ENCODE measurements at regions not wholly inside any gene's neighbourhood (a gene's known extent, or its start where the extent isn't known, plus 50 kb on each side); places are given as distances from the start of the nearest gene placed in this dataset.
A peak's percentile ranks its signal among the peaks of the same experiment; 100 is the strongest.
"Not testable (repeated sequence)": the region's sequence is repeated elsewhere in the genome, so short reads cannot be mapped to it uniquely, and the experiment has no call there.

DNA sequence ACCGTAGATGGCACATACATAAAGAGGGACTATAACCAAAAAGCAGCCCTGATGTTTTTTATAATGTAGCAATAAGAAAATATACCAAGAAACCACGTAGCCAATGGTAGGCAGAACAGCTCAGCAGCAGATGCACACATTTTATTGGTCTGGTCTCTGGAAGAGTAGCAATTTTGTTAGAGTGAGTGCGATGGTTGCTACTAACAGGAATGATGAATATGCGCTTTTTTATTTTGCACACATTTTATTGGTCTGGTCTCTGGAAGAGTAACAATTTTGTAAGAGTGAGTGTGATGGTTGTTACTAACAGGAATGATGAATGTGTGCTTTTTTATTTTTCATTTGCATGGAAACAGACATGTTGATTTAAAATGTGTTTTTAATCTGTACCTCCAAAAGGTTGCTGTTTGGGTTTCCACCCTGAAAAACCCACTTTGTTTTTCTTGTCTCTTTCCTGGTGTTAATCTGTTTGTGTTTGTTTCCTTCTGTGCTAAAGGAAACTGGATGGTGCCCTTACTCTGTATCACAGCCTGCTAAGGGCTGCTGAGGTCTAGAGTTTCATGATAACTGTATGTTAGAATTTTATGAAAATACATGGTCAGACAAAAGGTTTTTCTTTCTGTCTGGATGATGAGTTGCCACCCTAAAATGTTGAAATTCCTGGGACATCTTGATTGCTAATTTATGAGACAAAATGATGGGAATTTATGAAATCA is 221.1 kb downstream of the ZNF37A start:
- H3K4me3 ChIP-seq (ENCODE audit: low read depth, low read length); in situ Hi-C loops (cut with HindIII; ENCODE audit: low sequenced_read_pairs); DNase-seq (ENCODE audit: low read depth): not testable (repeated sequence)

DNA sequence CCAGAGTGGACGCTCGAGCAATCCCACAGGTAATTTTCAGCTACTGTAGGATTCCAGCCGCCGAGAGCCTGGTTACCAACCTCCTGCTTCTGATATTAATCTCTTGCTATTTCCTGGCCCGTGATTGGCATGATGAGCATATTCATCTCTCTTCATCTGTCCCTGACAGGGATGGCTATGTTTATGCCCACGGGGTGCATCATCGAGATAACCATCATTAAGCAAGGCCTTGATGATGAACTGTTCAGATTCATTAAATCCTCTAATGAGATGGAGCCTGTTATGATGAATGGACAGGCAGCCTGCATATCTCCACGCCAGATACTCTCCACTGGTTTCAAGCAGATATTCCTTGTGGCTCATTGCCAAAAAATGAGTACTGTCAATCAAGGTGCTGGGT is 227.3 kb downstream of the ZNF37A start:
- DNase-seq (ENCODE audit: low read depth); H3K4me3 ChIP-seq (ENCODE audit: low read depth, low read length); in situ Hi-C loops (cut with HindIII; ENCODE audit: low sequenced_read_pairs): not testable (repeated sequence)

DNA sequence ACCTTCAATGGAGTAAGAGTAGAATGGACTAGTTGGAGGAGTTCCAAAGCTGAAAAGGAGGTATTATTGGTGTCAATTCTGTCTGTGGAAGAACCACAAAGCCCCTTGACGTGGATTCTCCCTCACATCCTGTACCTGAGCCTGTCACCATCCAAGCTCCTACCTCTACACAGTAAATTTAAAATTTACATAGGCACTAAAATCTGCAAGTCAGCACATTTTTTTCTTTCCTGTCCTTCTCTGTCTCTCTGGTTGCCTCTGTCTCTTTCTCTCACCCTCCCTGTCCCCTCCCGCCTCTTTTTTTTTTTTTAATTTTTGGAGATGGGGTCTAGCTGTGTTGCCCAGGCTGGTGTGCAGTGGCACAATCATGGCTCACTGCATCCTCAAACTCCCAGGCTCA is 236.2 kb downstream of the ZNF37A start:
- H3K4me3 ChIP-seq (ENCODE audit: low read depth, low read length); in situ Hi-C loops (cut with HindIII; ENCODE audit: low sequenced_read_pairs); DNase-seq (ENCODE audit: low read depth): not testable (repeated sequence)

DNA sequence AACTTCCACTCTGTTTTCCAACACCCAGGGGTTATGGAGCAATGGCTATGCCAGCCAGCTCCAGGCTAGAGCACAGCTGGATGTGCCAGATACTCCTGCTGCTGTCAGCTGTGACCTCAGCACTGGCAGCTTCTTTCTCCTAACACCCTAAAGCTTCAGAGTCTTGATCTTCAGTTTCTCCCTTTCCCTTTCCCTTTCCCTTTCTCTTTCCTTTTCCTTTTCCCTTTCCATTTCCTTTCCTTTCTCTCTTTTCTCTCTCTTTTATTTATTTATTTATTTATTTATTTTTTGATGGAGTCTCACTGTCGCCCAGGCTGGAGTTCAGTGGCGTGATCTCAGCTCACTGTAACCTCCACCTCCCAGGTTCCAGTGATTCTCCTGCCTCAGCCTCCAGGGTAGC is 237.0 kb downstream of the ZNF37A start:
- DNase-seq (ENCODE audit: low read depth); in situ Hi-C loops (cut with HindIII; ENCODE audit: low sequenced_read_pairs): not testable (repeated sequence)

DNA sequence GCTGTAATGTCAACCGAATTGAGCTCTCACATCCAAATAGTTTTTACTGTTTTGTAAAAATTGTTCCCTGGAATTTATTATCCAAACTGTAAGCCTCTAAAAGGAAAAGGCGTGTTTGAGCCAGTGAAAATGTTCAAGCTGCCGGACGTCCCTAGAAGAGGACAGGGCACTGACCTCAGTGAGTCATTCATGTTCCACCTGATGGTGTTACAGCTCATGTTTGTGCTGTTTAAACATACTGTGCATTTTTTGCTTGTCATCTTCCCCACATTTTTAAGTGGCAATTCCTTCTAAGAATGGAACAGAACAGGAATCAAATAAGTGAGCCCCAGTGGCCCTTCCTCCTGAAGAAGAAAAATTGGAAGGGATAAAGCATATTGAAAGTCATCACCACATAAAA is 239.6 kb downstream of the ZNF37A start:
- in situ Hi-C loops (cut with HindIII; ENCODE audit: low sequenced_read_pairs); DNase-seq (ENCODE audit: low read depth); H3K4me3 ChIP-seq (ENCODE audit: low read depth, low read length): not testable (repeated sequence)

More for the DNA sequence above, 237.0 kb downstream of the ZNF37A start:
- H3K4me3 ChIP-seq (ENCODE audit: low read depth, low read length), result not testable (repeated sequence)

DNA sequence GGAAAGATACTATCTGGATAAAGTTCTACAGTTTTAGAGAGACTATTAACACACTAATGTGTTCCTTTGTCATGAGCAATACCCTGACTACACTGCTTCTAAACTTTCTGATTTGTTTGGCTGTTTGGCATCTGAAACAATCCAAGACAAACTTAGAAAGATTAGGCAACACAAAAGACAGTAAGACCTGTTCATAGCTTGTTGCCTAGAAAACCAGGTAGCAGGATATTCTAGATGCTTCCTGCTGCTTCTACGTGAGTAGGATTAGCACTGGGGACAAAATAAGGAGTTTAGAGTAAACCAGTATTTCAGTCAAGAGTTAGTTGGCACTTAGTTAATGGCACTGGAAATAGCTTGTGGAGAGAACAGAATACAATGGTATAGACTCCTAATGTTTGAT is 256.5 kb downstream of the ZNF37A start:
- DNase-seq (ENCODE audit: low read depth); H3K4me3 ChIP-seq (ENCODE audit: low read depth, low read length); in situ Hi-C loops (cut with HindIII; ENCODE audit: low sequenced_read_pairs): not testable (repeated sequence)

DNA sequence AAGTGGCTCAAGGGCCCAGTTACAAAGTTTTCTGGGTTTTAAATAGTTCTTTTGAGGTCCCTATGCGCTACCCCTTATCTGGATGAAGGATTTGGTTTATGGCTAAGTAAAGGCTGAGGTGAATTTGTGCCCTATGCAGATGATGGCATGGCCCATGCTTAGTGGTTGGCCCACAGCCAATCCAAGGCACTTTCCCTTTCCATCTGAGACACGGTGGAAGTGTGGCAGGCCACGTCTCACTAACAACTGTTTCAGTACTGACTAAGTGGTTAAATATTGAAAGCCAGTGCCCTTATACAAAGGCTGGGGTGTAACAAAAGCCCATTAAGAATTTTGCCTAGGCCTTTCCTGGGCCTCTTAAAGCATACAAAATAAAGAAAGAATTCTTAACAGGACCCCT is 260.3 kb downstream of the ZNF37A start:
- DNase-seq (ENCODE audit: low read depth); in situ Hi-C loops (cut with HindIII; ENCODE audit: low sequenced_read_pairs); H3K4me3 ChIP-seq (ENCODE audit: low read depth, low read length): not testable (repeated sequence)

DNA sequence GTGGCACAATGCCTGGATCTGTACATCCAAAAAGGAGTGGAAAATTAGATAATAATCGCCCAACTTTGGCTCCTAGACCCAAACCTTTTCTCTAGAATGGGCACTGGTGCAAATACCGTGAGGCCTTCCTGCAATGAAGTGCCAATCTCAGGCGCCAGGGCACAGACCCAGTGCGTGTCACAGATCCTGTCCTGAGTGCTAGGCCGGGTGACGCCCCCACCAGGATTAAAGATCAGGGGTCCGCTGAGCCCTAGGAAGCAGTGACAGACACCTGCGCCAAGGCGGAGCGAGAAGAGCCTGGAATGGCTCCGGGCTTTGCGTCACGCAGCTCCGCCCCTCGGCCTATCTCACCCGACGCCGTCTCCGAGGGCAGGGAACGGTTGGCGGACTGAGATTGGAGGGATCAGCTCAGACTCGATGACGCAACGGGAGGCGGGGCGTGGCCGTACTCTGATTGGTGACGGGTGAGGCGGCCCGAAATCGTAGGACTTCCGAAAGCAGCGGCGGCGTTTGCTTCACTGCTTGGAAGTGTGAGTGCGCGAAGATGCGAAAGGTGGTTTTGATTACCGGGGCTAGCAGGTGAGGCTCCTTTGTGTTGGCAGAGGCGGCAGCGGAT is 261.9 kb downstream of the ZNF37A start:
- peak overlapping the region; percentile 46 for H3K4me3 ChIP-seq (ENCODE audit: low read depth, low read length)
- DNase-seq (ENCODE audit: low read depth), result peak; percentile 23
- in situ Hi-C loops (cut with HindIII; ENCODE audit: low sequenced_read_pairs), result not testable (repeated sequence)

DNA sequence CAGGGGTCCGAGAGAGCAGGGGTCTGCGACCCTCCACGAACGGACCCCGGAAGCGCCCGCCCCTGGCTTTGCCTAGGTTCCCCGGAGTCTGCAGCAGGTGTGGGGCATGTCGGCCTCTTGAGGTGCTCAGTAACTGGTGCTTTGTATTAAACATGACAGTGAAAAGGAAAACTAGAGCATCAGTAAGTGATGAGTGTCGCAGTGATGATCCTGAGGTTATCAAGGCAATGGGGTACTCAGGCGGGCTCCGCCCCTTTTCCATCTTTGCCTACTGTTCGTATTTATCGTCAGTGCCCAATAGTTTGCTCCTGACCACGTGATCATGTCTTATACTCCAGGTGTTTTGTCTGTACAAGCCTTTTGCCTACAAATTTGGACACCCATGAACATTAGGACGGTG is 262.4 kb downstream of the ZNF37A start:
- in situ Hi-C loops (cut with HindIII; ENCODE audit: low sequenced_read_pairs); DNase-seq (ENCODE audit: low read depth): not testable (repeated sequence)
- H3K4me3 ChIP-seq (ENCODE audit: low read depth, low read length), result peak overlapping the region; percentile 46

DNA sequence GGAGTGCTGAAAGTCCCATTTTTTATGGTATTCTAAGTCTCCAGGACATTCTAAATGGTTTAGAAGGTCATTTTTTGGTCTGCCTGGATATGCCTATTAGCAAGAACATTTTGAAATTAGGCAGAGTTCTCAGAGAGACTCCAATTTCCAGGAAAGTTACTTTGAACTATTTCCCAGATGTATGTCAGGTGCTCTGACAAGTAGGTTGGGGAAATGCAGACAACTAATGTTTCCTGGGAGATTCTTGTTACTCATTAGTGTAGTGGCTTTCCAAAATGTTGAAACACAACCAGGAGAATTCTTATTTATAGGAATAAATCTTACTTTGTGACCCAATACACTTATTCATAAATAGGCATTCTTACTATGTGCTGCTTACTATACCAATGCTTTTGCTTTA is 268.4 kb downstream of the ZNF37A start:
- in situ Hi-C loops (cut with HindIII; ENCODE audit: low sequenced_read_pairs); DNase-seq (ENCODE audit: low read depth); H3K4me3 ChIP-seq (ENCODE audit: low read depth, low read length): not testable (repeated sequence)

DNA sequence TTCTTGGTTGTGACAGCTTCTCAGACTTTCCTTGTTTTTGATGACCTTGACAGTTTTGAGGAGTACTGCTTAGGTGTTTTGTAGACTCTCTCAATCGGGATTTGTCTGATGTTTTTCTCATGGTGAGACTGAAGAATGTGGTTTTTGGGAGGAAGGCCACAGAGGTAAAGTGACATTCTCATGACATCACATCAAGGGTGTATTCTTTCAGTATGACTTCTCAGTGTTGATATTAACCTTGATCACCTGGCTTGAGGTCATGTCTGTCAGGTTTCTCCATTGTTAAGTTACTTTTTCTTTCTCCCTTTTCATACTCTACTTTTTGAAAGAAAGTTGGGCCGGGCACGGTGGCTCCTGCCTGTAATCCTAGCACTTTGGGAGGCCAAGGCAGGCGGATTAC is 269.9 kb downstream of the ZNF37A start:
- DNase-seq (ENCODE audit: low read depth); H3K4me3 ChIP-seq (ENCODE audit: low read depth, low read length); in situ Hi-C loops (cut with HindIII; ENCODE audit: low sequenced_read_pairs): not testable (repeated sequence)

DNA sequence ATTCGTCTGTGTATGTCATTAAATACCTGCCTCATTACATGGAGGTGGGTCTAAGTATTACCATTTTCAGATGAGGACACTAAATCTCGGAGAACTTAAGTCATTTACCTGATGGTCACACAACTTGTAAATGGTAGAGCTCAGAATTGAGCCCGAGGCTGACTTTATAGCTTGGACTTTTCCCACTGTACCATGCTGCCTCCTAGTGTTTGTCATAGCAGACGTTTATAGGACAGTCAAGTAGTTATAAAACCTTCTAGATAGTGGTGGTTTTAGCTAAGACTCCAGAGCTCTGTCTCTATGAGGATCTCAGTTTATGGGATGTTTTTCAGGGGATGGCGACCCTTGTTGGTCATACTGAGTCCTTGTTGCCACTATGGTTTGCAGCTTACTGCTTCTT is 271.8 kb downstream of the ZNF37A start:
- TF ChIP-seq, protein P1, sequence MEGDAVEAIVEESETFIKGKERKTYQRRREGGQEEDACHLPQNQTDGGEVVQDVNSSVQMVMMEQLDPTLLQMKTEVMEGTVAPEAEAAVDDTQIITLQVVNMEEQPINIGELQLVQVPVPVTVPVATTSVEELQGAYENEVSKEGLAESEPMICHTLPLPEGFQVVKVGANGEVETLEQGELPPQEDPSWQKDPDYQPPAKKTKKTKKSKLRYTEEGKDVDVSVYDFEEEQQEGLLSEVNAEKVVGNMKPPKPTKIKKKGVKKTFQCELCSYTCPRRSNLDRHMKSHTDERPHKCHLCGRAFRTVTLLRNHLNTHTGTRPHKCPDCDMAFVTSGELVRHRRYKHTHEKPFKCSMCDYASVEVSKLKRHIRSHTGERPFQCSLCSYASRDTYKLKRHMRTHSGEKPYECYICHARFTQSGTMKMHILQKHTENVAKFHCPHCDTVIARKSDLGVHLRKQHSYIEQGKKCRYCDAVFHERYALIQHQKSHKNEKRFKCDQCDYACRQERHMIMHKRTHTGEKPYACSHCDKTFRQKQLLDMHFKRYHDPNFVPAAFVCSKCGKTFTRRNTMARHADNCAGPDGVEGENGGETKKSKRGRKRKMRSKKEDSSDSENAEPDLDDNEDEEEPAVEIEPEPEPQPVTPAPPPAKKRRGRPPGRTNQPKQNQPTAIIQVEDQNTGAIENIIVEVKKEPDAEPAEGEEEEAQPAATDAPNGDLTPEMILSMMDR (IDR thresholded peaks at IDR 0.05; ENCODE audit: low read depth, low read length, missing control alignments), result peak; percentile 19
- in situ Hi-C loops (cut with HindIII; ENCODE audit: low sequenced_read_pairs); H3K4me3 ChIP-seq (ENCODE audit: low read depth, low read length): not testable (repeated sequence)
- peak; percentile 5 for DNase-seq (ENCODE audit: low read depth)

DNA sequence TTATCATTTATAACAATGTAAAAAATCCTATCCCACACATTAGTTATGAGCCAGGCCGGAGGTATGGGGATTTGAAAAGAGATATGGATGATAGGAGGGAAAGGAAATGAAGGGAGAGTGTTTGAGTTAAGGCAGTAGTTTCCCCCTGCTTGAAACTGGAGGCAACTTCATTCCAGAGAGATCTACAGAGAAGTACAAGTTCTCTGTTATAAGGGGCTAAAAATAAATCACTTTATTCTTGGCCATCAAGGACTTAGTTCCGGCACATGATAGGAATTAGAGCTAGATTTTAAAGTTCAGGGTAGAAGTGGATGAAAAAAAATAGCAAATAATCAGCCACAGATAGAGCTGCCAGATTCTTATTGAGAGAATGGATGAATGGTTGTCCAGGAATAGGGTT is 289.7 kb downstream of the ZNF37A start:
- H3K4me3 ChIP-seq (ENCODE audit: low read depth, low read length); in situ Hi-C loops (cut with HindIII; ENCODE audit: low sequenced_read_pairs); DNase-seq (ENCODE audit: low read depth): not testable (repeated sequence)

DNA sequence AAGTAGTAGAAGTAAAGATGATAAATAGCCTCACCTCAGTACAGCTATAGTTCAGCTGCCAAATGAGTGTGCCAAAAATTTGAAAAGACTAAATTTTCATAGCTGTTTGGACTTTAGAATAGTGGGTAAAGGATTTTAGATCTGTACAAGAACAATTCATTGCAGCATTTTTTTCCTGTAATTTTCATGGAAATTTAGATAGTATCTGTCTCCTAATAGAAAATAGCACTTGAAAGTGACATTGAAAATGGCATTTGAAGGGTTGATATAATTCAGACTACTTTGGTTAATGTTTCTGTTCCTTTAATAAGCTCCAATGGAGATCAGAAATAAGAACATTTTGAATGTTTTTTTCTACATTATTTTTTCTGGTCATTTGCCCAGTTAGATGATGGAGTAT is 292.7 kb downstream of the ZNF37A start:
- DNase-seq (ENCODE audit: low read depth); in situ Hi-C loops (cut with HindIII; ENCODE audit: low sequenced_read_pairs); H3K4me3 ChIP-seq (ENCODE audit: low read depth, low read length): not testable (repeated sequence)

Measured in astrocyte of the cerebellum (primary cell).